Ovary (tissue), 3 donors: ENCODE measurements at regions not wholly inside any gene's neighbourhood (a gene's known extent, or its start where the extent isn't known, plus 50 kb on each side); places are given as distances from the start of the nearest gene placed in this dataset.

Experiments used
- CTCF ChIP-seq, 3 donors: fragments of 450-650 bp in 2 of 3; fragments of 200-600 bp in 1 of 3; IDR thresholded peaks; one replicate each; pipeline versions ENCODE4 v1.5.1 to v1.8.0; 2016 to 2022; ENCODE audit warnings: antibody characterized with exemption in 3 of 3, mild to moderate bottlenecking in 1 of 3
- POLR2A ChIP-seq: fragments of 450-650 bp; IDR thresholded peaks from one replicate; pipeline ENCODE4 v1.6.1; 2017; ENCODE audit warnings: antibody characterized with exemption, mild to moderate bottlenecking, moderate library complexity
- donor health status: DM: no; HTN: no; CAD: no.

DNA sequence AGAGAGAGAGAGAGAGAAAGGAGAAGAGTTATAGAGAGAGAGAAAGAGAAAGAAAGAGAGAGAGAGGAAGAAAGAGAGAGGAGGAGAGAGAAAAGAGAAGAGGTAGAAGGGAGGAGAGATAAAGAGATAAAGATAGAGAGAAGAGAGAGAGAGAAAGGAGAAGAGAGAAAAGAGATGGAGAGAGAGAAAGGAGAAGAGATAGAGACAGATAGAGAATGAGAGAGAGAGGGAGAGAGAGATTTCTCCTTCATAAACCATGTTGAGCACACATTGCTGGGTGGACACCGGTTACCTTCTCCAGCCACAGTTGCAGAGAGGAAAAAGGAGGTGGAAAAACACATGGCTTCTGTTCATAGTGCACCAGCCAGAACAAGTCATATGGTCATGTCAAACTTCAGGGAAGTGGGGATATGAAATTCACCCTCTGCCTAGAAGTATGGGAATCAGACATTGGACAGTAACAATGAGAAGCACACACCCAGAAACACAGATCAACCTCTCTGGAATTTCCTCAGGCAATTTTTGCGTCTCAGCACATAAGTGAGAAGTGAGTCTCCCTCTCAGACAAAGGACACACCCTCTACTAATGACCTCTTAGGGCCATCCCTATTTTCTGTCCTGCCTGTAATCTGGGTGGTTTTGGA is 172.5 kb upstream of the SVIL start:
- TF ChIP-seq CTCF (IDR thresholded peaks at IDR 0.05) (no peak), POLR2A (no peak)
